HG02571 (cell line): ENCODE measurements at regions not wholly inside any gene's neighbourhood (a gene's known extent, or its start where the extent isn't known, plus 50 kb on each side); places are given as distances from the start of the nearest gene placed in this dataset.

ENCODE experiments used
- ATAC-seq: cut with Tn5 transposase; IDR thresholded peaks from one replicate; pipeline ENCODE4 v1.9.1; 2021; ENCODE audit warnings: mild to moderate bottlenecking, moderate library complexity; ENCODE audit not compliant: unreplicated experiment

DNA sequence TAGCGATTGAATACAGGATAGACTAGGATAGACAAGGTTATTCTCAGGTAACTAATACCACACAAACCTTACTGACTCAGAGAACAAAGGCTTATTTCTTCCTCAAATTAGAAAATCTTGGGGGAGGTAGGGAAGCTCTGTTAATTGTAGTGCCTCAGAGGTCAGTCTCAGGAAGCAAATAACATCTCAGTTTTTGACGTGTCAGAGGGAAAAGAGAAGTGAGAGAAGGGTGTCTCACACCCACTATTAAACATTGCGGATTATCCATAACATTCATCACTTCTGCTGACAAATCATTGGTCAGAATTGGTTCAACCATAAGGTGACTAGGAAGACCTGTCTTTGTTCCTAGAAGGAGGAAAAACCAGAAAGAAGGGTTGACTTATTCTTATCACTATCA, 579.4 kb upstream of the MIR17HG start:
- ATAC-seq, result no peak

- no peak for ATAC-seq
Observed at GRCh38 chr13:90769387-90769786, 578.1 kb upstream of the MIR17HG start.

- ATAC-seq, result no peak
Observed at GRCh38 chr13:90770334-90770733, 577.2 kb upstream of the MIR17HG start.

- ATAC-seq, result no peak
Observed at GRCh38 chr13:90773681-90774080, 573.8 kb upstream of the MIR17HG start.

DNA sequence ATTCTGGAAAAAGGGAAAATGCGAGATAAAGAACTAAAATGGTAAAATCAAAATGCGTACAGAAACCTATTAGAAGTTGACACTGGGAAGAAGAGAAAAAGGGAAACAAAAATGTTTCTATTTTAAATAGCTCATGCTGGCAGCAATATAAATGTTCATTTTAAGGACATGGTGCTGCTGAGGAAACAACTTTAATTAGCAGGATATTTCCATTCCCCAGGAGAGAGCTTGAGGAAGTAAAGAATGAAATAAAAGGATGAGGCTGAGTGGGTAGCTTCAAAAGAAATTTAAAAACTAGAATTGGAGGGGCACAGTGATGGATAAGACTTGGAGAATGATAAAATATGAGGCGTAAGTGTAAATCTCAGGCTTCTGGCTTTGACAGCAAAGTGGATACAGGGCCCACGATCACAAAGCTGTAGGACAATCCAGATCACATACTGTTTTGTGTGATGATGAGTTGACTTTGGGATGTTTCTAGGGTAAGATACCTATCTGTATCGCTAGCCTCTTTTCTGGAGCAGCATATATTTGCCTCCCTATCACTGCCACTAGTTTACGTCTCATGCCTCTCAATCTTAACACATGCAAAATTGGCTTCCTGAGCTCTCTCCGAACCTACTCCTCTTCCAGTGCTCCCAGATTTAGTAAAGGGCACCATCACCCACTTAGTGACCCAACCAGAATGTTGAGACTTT, 571.3 kb upstream of the MIR17HG start:
- ATAC-seq, result no peak

GRCh38 chr13:90783273-90783672, 564.2 kb upstream of the MIR17HG start:
- no peak for ATAC-seq

GRCh38 chr13:90787007-90787406, 560.5 kb upstream of the MIR17HG start:
- no peak for ATAC-seq

DNA sequence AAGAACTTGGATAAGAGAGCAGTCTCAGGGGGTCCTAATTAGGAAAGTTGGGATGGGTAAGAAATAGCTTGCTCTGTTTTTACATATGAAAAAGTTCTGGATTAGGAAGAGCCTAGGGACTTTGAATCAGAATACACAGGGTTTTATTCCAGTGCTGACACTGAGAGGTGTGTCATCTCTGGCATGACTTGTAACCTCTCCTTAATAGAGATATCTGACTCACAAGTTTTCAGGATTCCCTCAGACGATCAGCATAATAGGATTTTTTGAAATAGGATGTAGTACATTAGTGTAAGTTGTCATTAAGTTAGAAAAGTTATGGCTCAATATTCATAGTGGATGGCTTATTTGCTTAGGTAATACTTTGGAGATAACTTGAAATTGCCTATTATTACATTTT, 555.2 kb upstream of the MIR17HG start:
- ATAC-seq, result no peak

- no peak for ATAC-seq
Observed at GRCh38 chr13:90793261-90793820, 554.1 kb upstream of the MIR17HG start.

DNA sequence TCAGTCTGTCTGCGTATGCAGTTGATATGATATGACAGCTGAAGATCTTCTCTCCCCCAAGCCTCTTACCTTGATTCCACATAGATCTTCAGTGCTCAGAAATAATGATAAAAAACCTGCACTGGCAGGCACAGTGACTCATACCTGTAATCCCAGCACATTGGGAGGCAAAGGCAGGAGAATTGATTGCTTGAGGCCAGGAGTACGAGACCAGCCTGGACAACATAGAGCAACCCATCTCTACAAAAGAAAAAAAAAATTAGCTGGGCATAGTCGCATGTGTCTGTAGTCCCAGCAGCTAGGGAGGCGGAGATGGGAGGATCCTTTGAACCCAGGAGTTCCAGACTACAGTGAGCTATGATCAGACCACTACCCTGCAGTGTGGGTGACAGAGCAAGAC, 551.0 kb upstream of the MIR17HG start:
- no peak for ATAC-seq

DNA sequence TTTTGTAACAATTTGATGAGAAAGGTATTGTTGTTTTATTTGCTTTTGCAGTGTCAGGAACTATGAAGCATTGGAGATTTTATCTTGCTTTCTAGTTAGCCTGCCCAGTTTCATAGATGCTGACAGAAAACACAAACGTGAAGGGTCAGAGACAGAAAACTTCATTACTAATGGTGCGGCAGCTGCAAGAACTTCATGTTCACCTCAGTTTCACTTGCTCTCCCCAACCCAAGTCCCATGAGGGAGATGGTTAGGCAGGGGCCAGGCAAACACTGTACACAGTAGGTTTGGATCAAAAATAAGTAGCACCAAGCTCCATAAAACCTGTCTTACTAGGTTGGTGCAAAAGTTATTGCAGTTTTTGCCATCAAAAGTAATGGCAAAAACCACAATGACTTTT, 550.2 kb upstream of the MIR17HG start:
- ATAC-seq, result no peak

DNA sequence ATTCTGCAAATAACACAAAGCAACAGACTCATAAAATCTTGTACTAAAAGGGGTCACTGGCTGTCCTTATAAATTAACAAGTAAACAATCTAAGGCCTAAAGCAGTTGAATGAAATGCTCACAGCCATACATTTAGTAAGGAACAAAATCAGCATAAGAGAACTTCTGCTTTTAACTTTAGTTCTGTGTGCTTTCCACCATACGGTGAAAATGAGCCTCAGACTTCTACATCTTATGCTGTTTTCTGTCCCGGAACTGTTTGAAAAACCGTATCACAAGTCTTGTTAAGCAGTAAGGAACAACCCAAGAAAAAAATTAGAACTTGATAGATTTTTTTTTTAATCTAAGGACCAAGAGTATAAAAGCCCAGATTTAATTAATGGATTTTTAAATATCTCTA, 549.1 kb upstream of the MIR17HG start:
- ATAC-seq, result no peak

DNA sequence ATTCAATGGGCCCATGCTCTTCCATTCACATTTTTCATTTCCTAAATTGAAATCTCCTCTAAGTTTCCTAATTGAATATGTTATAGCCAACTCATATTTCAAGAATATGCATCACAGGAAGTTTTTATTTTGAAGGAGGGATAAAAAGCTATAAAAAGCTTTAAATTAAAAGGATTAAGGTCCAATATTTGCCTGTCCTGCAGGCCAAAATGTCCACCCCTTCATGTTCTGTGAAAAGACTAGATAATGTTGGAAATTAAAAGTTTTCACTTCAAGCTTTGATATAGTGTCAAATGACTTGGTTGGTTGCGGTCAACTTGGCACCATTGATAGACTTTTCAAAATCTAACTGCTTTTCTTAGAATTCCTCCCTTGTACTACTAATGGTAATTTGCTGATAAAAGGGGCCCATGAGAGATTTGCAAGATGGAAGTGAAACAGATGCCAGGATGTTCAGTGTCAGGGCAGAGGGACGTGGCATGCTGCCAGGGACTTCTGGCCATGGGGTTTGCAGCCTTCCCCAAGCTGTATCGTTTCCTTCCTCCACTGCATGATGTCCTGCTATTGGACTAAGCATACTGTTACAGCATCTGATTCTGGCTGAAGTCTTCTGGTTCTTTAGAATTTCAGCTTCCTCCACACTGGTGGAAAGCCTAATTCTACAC, 547.3 kb upstream of the MIR17HG start:
- no peak for ATAC-seq

DNA sequence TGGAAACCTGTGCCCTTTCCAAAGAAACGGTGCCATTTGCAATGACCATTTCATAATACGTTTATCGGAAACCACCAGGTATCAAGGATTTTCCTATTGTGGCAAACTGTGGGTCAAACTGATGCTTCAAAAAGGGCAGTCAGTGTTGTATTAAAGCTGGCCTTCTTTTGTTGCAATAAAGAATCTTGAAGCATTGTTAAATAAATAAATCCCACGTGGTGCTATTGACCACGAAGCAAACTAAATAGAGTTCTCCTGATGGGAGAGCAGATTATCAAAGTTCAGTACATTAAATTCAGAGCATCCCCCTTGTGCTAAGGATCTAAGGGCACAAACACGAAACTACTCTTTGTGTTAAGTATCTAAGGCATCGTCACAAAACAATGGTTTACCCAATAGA, 545.9 kb upstream of the MIR17HG start:
- no peak for ATAC-seq

GRCh38 chr13:90803210-90803609, 544.3 kb upstream of the MIR17HG start:
- no peak for ATAC-seq

DNA sequence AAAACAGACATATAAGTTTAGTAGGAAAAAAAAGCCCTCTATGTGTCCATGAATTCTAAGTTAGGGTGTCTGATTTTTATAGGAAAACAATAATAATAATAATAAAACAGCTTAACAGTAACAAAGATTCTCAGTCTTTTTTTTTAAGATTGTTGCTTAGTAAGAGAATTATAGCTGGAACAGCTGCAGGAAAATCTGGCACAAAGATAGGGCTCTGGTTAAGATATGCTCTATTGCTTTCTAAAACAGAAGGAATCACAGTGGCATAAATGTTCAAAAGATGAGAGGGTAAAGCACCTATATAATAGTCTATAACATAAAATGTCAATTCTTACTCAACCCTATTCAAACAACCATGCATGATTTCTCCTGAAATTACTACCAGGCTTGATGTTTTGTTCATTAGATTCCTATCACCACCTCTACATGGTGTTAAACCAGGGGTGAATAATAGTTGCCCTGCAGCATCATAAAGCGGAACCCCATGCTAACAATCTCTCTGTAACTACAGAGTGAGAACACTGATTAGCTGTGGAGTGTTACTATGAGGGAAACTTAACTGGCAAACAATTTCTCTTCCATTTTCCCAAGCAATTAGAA, 541.4 kb upstream of the MIR17HG start:
- no peak for ATAC-seq

DNA sequence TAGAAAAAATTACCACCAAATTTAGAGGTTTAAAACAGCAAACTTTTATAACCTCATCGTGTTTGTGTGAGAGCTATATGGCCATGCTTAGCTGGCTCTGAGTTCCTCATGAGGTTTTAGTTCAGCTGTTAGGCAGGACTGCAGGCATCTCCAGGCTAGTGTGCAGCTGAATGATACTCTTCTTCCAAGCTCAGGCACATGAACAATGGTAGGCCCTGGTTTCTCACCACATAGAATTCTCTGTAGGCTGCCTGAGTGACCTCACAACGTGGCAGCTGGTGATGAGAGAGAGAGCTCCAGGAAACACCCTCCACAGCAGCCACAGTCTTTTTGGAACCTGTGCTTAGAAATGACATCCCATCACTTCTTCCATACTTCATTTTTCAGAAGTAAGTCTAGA, 540.6 kb upstream of the MIR17HG start:
- ATAC-seq, result no peak

- no peak for ATAC-seq
Observed at GRCh38 chr13:90808838-90809237, 538.6 kb upstream of the MIR17HG start.

GRCh38 chr13:90824032-90824431, 523.5 kb upstream of the MIR17HG start:
- no peak for ATAC-seq

- ATAC-seq, result no peak
Observed at GRCh38 chr13:90826688-90827087, 520.8 kb upstream of the MIR17HG start.

DNA sequence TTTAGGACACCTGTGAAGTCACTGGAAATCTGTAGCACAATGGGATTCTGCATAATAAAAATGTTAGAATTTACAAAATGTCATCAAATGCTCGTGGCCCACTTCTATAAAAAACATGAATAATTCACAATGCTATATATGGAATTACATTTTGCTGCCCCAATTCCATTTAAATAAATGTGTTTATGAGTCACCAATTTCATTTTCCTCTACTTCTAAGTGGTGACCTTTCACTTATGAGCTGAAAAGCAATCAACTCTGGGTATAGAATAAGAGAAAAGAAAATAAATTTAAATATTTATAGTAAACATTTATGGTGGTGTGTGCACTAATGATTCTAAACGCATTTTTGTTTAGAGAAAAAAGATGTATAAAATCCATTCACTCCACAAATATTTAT, 516.7 kb upstream of the MIR17HG start:
- no peak for ATAC-seq

DNA sequence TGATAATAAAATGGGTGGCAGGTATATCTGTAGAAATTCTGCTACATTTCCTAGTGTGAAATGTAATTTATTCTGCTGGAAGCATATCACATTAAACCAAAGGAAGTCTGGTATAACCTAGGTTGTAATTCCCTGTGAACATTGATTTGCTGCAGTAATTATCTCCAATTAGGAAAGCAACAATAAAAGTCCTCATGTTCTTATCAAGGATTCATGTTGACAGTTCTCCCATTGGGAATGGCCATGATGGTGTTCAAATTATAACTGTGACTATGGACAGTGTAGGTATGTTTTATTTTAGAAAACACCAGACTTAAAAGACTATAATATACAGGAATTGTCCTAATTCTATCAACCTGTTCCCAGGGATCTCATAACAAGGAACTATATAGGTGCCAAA, 513.5 kb upstream of the MIR17HG start:
- no peak for ATAC-seq
